ENCODE measurements at regions not wholly inside any gene's neighbourhood (a gene's known extent, or its start where the extent isn't known, plus 50 kb on each side); places are given as distances from the start of the nearest gene placed in this dataset.

DNA sequence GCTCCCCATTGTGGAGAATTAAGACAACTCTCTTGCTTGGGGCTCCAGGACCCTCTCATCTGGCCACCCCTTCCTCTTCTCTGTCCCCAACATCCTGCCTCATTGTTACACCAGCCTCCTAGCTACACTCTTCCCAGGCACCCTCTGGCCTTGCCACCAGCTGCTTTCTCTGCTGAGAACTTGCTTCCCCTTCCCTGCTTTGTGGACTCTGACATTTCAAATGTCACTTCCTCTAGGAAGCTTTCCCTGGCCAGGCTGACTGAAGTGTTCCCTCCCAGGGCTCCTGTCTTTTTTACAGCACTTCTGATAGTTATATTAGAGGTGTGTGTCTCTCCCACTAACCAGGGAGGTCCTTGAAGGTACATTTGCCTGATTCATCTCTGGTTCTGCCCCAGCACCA is 194.0 kb upstream of the KLF4 start:
- no peak overlapping the region for H3K4me3 ChIP-seq (ENCODE audit: low read depth, low read length)
- DNase-seq (ENCODE audit: low read depth) = no peak
- no peak for FAIRE-seq

DNA sequence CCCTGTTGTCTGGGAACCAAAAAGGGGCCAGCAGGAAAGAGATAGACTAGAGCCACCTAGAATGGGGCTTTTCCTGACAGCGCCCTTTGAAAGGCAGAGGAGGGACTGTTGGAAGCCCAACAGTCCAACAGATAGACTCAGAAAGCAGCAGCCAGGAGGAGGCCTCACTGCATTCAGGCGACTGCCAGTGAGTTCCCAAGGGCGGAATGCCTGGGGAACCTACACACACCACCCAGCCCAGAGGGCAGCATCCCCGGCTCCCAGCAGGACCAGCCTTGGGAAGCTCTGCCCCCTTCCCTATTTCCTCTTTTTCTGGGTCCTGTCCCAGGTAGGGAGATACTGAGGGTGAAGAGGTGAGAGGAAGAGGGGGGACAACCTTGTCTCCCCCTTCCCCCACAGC is 192.4 kb upstream of the KLF4 start:
- TF ChIP-seq, protein P1, sequence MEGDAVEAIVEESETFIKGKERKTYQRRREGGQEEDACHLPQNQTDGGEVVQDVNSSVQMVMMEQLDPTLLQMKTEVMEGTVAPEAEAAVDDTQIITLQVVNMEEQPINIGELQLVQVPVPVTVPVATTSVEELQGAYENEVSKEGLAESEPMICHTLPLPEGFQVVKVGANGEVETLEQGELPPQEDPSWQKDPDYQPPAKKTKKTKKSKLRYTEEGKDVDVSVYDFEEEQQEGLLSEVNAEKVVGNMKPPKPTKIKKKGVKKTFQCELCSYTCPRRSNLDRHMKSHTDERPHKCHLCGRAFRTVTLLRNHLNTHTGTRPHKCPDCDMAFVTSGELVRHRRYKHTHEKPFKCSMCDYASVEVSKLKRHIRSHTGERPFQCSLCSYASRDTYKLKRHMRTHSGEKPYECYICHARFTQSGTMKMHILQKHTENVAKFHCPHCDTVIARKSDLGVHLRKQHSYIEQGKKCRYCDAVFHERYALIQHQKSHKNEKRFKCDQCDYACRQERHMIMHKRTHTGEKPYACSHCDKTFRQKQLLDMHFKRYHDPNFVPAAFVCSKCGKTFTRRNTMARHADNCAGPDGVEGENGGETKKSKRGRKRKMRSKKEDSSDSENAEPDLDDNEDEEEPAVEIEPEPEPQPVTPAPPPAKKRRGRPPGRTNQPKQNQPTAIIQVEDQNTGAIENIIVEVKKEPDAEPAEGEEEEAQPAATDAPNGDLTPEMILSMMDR (IDR thresholded peaks at IDR 0.05; ENCODE audit: insufficient read depth, low read length, severe bottlenecking) = no peak
- H3K36me3 ChIP-seq (ENCODE audit: control insufficient read depth, insufficient read depth, low read length) = no peaks in the 10 kb centered on the region
- DNase-seq (ENCODE audit: low read depth) = no peak
- FAIRE-seq = no peak
- H3K4me3 ChIP-seq (ENCODE audit: low read depth, low read length) = no peak overlapping the region
- no peaks in the 10 kb centered on the region for H3K27me3 ChIP-seq (ENCODE audit: control insufficient read depth, insufficient read depth, low read length)

More for the DNA sequence above, 194.0 kb upstream of the KLF4 start:
- TF ChIP-seq, protein P1 (IDR thresholded peaks at IDR 0.05; ENCODE audit: insufficient read depth, low read length, severe bottlenecking) = no peak
- no peaks in the 10 kb centered on the region for H3K36me3 ChIP-seq (ENCODE audit: control insufficient read depth, insufficient read depth, low read length)
- H3K27me3 ChIP-seq (ENCODE audit: control insufficient read depth, insufficient read depth, low read length) = no peaks in the 10 kb centered on the region

DNA sequence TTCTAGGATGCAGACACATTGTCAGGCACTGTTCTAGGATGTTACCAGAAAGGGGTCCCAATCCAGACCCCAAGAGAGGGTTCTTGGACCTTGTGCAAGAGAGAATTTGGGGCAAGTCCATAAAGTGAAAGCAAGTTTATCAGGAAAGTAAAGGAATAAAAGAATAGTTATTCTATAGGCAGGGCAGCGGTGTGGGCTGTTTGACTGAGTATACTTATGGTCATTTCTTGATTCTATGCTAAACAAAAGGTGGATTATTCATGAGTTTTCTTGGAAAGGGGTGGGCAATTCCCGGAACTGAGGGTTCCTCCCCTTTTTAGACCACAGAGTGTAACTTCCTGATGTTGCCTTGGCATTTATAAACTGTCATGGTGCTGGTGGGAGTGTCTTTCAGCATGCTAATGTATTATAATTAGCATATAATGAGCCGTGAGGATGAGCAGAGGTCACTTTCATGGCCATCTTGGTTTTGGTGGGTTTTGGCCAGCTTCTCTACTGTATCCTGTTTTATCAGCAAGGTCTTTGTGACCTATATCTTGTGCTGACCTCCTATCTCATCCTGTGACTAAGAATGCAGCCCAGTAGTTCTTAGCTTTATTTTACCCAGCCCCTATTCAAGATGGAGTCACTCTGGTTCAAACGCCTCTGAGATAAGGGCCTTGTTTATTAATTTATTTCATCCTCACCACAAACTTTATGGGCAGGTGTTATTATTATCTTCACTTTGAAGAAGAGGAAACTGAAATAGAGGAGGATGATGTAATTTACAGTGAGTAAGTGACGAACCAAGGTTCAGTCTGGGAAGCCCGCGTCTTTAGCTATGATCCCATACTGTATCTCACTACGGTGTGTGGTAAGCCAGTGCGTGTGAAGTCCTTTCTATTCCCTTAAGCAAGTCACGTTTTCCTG is 186.0 kb upstream of the KLF4 start:
- TF ChIP-seq, protein P1 (IDR thresholded peaks at IDR 0.05; ENCODE audit: insufficient read depth, low read length, severe bottlenecking) = no peak
- FAIRE-seq = no peak
- H3K4me3 ChIP-seq (ENCODE audit: low read depth, low read length) = no peak overlapping the region
- H3K27me3 ChIP-seq (ENCODE audit: control insufficient read depth, insufficient read depth, low read length) = no peaks in the 10 kb centered on the region
- no peaks in the 10 kb centered on the region for H3K36me3 ChIP-seq (ENCODE audit: control insufficient read depth, insufficient read depth, low read length)
- no peak for DNase-seq (ENCODE audit: low read depth)

DNA sequence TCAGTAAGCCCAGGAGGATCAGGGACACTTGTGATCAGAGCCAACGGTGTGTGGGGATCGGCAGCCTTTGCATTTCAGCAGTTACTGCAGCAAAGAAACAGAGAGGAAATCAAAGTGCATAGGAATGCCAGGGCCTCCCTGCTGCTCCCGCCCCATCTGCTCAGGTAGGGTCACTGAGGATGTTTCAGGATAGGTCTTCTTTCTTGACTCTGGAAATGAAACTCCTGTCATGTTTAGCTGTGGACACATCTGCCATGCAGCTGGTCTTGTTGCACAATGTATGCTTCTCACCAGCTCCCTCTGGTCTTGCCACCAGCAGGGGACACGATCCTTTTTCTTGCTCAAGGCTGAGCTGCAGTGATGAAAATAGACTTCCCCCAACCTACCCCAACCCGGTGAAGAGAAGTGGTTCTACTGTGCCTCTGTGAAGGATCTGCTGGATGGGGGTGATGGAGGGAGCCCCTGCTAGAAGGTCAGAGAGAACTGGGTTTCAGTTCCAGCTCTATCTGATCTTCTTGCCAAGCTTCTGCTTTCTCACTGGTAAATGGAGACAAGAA is 185.2 kb upstream of the KLF4 start:
- H3K27me3 ChIP-seq (ENCODE audit: control insufficient read depth, insufficient read depth, low read length) = no peaks in the 10 kb centered on the region
- no peak overlapping the region for H3K4me3 ChIP-seq (ENCODE audit: low read depth, low read length)
- TF ChIP-seq, protein P1 (IDR thresholded peaks at IDR 0.05; ENCODE audit: insufficient read depth, low read length, severe bottlenecking) = no peak
- H3K36me3 ChIP-seq (ENCODE audit: control insufficient read depth, insufficient read depth, low read length) = no peaks in the 10 kb centered on the region
- FAIRE-seq = no peak
- DNase-seq (ENCODE audit: low read depth) = no peak

- DNase-seq (ENCODE audit: low read depth) = no peak
- no peak for FAIRE-seq
- Histone ChIP-seq H3K36me3 (ENCODE audit: control insufficient read depth, insufficient read depth, low read length) (no peaks in the 10 kb centered on the region), H3K27me3 (ENCODE audit: control insufficient read depth, insufficient read depth, low read length) (no peaks in the 10 kb centered on the region), H3K4me3 (ENCODE audit: low read depth, low read length) (no peak overlapping the region)
- TF ChIP-seq, protein P1 (IDR thresholded peaks at IDR 0.05; ENCODE audit: insufficient read depth, low read length, severe bottlenecking) = no peak
These were observed 184.5 kb upstream of the KLF4 start for GRCh38 chr9:107673861-107674720.

All from bronchial epithelial cell (primary cell).